HG03108 (cell line): ENCODE measurements at regions not wholly inside any gene's neighbourhood (a gene's known extent, or its start where the extent isn't known, plus 50 kb on each side); places are given as distances from the start of the nearest gene placed in this dataset.
A peak's percentile ranks its signal among the peaks of the same experiment; 100 is the strongest.

Experiments used
- ATAC-seq: cut with Tn5 transposase; IDR thresholded peaks from one replicate; pipeline ENCODE4 v1.9.1; 2021; ENCODE audit warnings: moderate library complexity; ENCODE audit not compliant: unreplicated experiment

DNA sequence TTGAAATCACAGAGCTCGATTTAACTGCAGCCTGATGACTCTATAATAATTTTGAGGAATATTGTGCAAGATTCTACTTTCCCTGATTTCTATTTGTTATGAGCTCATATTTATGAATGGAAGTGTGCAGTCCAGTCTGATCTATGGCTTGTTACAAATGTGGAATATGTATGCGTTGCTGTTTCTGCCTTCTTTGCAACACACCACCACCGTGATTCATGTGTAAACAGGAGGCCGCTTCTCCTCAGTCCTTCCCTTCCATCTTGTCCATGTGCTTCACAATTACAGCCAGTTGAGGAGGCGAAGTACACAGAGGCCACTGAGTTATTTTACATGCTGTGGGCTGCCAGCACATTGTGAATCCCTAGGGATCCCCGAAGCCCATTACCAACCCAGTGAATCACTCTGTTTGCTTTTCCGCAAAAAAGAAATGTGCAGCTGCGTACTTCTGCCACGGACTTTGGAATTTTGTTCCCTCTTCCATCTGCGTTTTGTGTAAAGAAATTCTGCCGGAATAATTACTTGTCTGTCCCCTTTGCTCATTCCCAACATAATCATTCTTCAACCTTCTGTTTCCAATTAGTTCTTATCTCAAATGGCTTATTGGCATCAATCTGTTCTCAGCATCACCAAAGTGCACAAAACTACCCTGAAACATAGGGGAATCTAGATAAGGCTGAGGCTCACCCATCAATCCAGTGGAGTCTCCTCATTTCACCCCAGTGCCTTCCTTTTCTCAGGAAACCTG lies 551.6 kb upstream of the CITED2 start:
- no peak for ATAC-seq

GRCh38 chr6:139923964-139924475 lies 549.6 kb upstream of the CITED2 start:
- ATAC-seq, result no peak

DNA sequence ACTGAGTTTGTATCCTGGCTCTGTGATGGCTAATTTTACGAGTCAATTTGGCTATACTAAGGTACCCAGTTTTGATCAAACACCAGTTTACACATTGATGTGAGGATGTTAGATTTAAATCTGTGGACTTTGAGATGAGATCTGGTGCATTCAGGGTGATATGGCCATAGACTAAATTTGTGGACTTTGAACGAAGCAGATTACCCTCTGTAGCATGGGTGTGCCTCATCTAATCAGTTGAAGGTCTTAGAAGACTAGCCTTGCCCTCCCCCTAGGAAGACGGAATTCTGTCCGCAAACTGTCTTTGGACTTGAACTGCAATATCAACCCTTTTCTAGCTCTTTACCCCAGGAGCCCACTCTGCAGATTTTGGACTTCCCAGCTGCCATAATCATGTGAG lies 547.8 kb upstream of the CITED2 start:
- ATAC-seq, result no peak

DNA sequence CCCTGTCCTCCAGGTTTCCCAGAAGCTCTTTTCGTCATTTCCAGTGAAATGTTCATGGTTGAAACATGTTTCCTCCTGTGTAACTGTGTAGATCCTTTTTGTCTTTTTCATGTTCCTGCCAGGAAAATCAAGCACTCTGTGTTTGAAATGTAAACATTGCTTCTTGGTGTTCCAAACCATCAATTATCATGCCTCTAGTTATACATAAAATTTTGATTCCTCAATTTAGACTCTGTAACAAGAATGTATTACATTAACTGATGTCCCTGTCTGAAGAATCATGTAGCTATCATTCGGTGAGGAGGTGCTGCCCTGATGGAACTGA lies 546.3 kb upstream of the CITED2 start:
- ATAC-seq, result no peak

DNA sequence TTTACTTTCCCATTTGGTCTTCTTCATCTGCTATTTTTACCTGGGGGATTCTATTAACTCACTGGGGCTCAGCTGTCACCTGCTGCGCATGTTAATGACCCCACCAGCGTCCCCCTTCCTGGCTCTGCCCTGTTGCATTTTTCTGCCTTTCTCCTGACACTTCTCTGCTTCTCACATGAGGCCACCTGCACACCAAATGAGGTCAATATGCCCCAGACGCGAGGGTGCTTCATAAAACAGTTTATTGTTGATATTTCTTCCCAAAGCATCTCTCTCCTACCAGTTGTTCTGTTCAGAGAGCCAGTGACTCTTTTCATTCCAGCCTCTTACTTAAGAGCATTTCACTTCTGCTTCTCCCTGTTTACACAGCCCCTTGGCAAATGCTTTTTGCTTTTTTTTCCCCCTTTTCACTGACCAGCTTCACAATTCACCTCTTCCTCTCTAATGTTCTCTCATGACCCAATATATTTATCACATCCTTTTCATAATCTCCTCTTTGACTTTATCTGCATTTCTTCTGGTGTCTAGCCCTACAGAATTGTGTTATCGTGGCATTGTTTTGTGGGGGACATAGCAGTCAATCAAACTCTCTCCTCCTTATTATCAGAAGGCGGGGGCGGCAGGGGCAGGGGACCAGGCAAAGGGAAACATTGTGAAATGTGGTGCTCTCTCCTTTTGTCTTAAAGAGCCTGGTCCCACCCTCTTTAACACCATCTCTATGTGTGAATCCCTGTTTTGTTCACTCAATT lies 545.8 kb upstream of the CITED2 start:
- no peak for ATAC-seq

GRCh38 chr6:139919107-139920026 lies 544.9 kb upstream of the CITED2 start:
- ATAC-seq, result no peak

DNA sequence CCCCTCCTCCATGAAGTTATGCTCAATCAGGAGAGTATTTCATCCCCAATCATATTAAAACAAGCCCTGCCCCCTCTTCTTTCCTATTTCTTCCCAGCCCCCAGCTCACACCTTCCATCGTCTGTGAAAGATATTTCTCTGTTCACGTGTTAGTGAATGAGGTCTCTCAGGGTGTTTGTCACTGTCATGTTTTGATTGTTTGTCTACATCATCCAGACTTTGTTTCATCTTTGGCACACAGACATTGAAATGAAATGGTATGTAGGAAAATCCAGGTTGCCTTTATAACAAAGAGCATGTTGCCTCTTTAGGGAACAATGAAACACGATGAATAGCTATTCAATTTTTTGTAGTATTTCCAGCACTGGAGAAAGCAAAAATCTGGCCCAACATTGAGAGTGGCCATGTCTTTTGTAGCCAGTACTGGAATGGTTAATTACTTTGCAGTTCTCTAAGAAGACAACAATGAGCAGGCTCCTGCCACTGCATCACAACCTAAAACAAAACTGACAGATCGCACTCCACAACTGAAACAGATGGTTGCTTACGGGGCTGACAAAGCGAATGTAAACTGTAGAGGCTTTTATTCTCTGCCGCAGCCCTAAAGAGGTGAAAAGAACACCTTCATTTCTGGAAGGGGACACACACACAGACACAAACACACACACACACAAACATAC lies 543.6 kb upstream of the CITED2 start:
- no peak for ATAC-seq

DNA sequence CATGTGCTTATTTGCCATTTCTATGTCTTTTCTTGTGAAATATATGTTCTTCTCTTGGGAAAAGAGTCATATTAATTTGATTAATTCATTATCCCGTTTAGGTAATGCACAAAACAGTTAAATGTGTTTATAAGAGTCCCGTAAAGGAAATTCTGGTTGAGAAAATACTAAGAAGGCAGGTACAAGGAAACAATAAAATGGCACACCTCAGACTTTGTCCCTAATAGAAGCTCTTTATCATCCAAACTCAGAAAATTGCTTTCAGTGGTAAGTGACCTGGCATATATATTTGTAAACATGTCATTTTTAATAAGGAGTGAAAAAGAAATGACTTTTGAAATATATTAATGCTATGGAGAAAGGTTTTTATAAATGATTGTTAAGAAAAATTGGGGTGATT lies 540.5 kb upstream of the CITED2 start:
- no peak for ATAC-seq

- no peak for ATAC-seq
These were observed 538.4 kb upstream of the CITED2 start for GRCh38 chr6:139912735-139913400.

GRCh38 chr6:139909992-139910391 lies 535.5 kb upstream of the CITED2 start:
- no peak for ATAC-seq

GRCh38 chr6:139905404-139906052 lies 531.1 kb upstream of the CITED2 start:
- no peak for ATAC-seq

DNA sequence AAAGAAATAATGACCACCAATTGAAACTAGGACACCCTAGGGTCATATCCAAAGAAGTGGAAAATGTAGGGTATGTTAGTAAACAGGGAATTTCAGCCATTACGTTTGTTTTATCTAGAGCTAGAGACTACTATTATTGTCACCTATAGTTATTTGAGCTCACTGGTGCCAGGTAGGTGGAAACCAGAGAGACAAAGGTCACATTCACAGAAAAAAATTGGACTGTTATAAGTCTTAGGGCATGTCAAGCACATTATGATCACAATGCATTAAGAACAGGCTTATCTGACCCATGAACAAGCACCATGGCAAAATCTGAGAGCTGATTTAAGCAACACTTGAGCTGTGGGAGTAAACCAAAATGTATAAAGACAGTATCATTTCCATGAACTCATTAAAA lies 530.1 kb upstream of the CITED2 start:
- no peak for ATAC-seq

DNA sequence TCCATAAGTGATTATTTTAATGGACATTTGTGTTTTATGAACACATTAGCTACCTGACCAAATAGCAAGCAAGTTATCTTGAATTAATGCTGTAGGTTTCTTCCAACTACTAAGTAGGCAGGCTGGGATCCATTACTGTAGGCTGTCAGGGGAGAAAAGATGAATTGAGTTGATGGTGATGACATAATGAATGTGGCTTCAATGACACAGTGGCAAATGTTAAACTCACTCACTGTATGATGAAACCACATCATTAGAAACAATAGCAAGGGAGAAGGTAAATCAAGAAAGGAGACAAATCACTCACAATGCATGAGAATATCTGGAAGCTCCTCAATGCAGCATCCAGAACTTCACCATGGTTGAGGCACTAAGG lies 529.7 kb upstream of the CITED2 start:
- ATAC-seq, result no peak

GRCh38 chr6:139903411-139904157 lies 529.1 kb upstream of the CITED2 start:
- ATAC-seq, result peak; percentile 98

DNA sequence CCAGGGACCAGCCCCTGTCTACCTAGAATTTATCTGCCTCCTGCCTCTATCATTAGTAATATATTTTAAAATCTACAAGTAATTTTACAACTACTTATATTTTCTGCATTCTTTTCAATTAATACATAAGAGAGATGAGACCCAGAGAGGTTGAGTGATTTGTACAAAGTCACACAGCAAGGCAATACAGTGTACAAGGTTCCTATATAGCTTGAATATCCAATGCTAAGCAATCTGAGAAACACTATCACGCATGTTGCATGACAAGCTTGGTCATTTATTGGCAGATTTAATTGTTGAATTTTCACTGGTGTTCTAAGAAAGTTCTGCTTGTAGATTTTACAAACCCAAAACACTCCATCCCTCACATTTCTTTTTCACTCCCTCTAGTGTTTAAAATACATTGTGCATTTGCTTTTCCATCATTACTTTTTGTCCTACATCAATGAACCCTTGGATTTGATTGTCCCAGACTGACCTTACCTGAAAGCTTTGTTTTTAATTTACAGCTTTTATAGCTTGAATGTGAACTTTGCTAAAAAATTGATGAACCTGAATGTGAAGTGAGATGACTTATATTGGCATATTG lies 520.9 kb upstream of the CITED2 start:
- ATAC-seq, result no peak

DNA sequence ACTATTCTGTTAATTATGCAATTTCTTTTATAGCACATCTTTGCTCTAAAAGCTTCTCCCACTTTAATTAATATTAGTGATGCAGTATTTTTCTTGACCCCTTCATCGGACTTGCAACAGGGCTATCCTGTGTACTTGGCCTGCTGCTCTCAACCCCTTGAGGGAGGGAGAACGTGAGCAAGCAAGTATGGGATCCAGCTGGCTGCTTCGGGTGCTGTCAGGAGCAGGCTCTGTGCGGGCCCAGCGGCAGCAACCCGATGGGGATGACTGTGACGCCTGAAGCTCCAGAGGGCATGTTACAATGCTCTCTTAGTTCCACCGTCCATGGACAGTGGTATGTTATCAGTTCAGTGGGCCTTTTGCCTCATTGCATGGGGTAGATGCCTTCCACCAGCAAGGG lies 519.8 kb upstream of the CITED2 start:
- no peak for ATAC-seq

DNA sequence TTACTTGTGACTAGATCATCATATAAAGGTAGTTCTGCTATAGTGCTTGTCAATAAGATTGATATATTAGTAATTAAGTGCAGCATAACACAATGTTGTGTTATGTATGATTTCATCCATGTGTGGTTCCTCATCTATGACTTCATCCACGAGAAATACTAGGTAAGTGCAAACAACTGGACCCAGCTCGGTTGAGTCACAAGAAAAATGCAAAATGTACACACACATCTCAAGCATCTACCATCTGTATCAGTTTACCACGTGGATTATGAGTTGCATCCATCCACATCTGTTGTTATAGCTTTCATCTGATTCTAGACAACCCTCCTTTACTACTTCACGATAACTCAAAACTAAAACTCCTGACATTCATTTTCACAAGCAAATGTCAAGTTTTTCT lies 517.0 kb upstream of the CITED2 start:
- no peak for ATAC-seq

DNA sequence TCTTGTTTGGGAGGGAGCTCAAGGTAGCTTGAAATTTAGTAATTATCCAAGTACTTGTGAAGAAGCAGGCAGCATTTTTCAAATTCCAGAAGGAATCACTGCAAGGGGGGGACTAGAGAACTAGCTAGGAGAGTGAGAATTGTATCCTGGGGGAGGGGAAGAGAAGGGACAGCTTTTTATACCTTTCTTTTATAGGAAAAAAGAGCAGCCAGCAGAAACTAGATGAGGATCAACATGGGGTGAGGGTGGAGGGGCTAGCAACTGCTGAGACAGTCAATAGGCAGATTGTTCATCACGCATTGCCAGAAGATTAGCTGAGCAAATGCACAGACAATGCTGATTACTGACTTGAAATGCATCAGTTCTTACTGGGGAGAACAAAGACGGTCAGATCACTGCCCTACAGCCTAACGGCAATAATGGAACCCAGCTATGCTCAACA lies 514.3 kb upstream of the CITED2 start:
- ATAC-seq, result no peak

GRCh38 chr6:139887275-139887674 lies 512.8 kb upstream of the CITED2 start:
- ATAC-seq, result no peak
